Parathyroid adenoma (tissue), 2 donors: ENCODE measurements at regions not wholly inside any gene's neighbourhood (a gene's known extent, or its start where the extent isn't known, plus 50 kb on each side); places are given as distances from the start of the nearest gene placed in this dataset.

ENCODE experiments used
- H2AFZ ChIP-seq: fragments of 300-600 bp; sonication (generic); one replicate; pipeline ENCODE4 v1.7.0; 2017; ENCODE audit warnings: antibody characterized with exemption, mild to moderate bottlenecking
- H3K27ac ChIP-seq: fragments of 300-600 bp; sonication (generic); one replicate; pipeline ENCODE4 v1.7.0; 2017
- H3K27me3 ChIP-seq: fragments of 300-600 bp; sonication (generic); one replicate; pipeline ENCODE4 v1.7.0; 2017; ENCODE audit warnings: low read length; ENCODE audit not compliant: control insufficient read depth, insufficient read depth
- H3K36me3 ChIP-seq: fragments of 300-600 bp; sonication (generic); one replicate; pipeline ENCODE4 v1.7.0; 2017; ENCODE audit warnings: low read length; ENCODE audit not compliant: control insufficient read depth, insufficient read depth
- H3K4me1 ChIP-seq: fragments of 300-600 bp; sonication (generic); one replicate; pipeline ENCODE4 v1.7.0; 2017; ENCODE audit warnings: control low read depth
- H3K4me2 ChIP-seq: fragments of 300-600 bp; sonication (generic); one replicate; pipeline ENCODE4 v1.7.0; 2017; ENCODE audit warnings: low read length
- H3K4me3 ChIP-seq: fragments of 300-600 bp; sonication (generic); one replicate; pipeline ENCODE4 v1.7.0; 2017; ENCODE audit warnings: low read depth, low read length
- H3K79me2 ChIP-seq: fragments of 300-600 bp; sonication (generic); one replicate; pipeline ENCODE4 v1.7.0; 2017; ENCODE audit warnings: control low read depth
- H3K9ac ChIP-seq: fragments of 300-600 bp; sonication (generic); one replicate; pipeline ENCODE4 v1.7.0; 2017; ENCODE audit warnings: mild to moderate bottlenecking
- H3K9me3 ChIP-seq: fragments of 300-600 bp; sonication (generic); one replicate; pipeline ENCODE4 v1.7.0; 2017; ENCODE audit warnings: low read length; ENCODE audit not compliant: control insufficient read depth
- CTCF ChIP-seq: fragments of 300-600 bp; sonication (generic); IDR thresholded peaks from one replicate; pipeline ENCODE4 v1.7.0; 2017; ENCODE audit warnings: antibody characterized with exemption, mild to moderate bottlenecking
- donor health status: primary hyperparathyroidism.

GRCh38 chr2:215699018-215699417 is 263.1 kb upstream of the FN1 start:
- no peak for TF ChIP-seq CTCF
- Histone ChIP-seq H3K27ac (no peak overlapping the region), H3K27me3 (no peaks in the 10 kb centered on the region), H3K36me3 (no peaks in the 10 kb centered on the region), H3K4me2 (no peak overlapping the region), H2AFZ (no peak overlapping the region), H3K4me1 (no peaks in the 10 kb centered on the region), H3K4me3 (no peak overlapping the region), H3K9me3 (no peaks in the 10 kb centered on the region), H3K79me2 (no peaks in the 10 kb centered on the region), H3K9ac (no peak overlapping the region)

GRCh38 chr2:215698566-215698965 is 262.7 kb upstream of the FN1 start:
- Histone ChIP-seq H2AFZ (no peak overlapping the region), H3K9me3 (no peaks in the 10 kb centered on the region), H3K9ac (no peak overlapping the region), H3K27ac (no peak overlapping the region), H3K79me2 (no peaks in the 10 kb centered on the region), H3K4me2 (no peak overlapping the region), H3K36me3 (no peaks in the 10 kb centered on the region), H3K27me3 (no peaks in the 10 kb centered on the region), H3K4me3 (no peak overlapping the region), H3K4me1 (no peaks in the 10 kb centered on the region)
- no peak for TF ChIP-seq CTCF

- no peaks in the 10 kb centered on the region for H3K9me3 ChIP-seq
- H3K27me3 ChIP-seq: no peaks in the 10 kb centered on the region
- no peaks in the 10 kb centered on the region for H3K79me2 ChIP-seq
- H3K4me3 ChIP-seq: no peak overlapping the region
- H3K4me1 ChIP-seq: no peaks in the 10 kb centered on the region
- H3K36me3 ChIP-seq: no peaks in the 10 kb centered on the region
- no peak overlapping the region for H2AFZ ChIP-seq
- no peak overlapping the region for H3K9ac ChIP-seq
- TF ChIP-seq CTCF: no peak
- H3K4me2 ChIP-seq: no peak overlapping the region
- H3K27ac ChIP-seq: no peak overlapping the region
These were observed 261.6 kb upstream of the FN1 start for GRCh38 chr2:215697496-215697895.

GRCh38 chr2:215697003-215697402 is 261.1 kb upstream of the FN1 start:
- Histone ChIP-seq H2AFZ (no peak overlapping the region), H3K27me3 (no peaks in the 10 kb centered on the region)

More at GRCh38 chr2:215697003-215697402, 261.1 kb upstream of the FN1 start:
- no peak for TF ChIP-seq CTCF
- H3K27ac ChIP-seq: no peak overlapping the region
- no peak overlapping the region for H3K4me2 ChIP-seq
- H3K79me2 ChIP-seq: no peaks in the 10 kb centered on the region
- H3K9me3 ChIP-seq: no peaks in the 10 kb centered on the region
- no peaks in the 10 kb centered on the region for H3K36me3 ChIP-seq
- no peak overlapping the region for H3K4me3 ChIP-seq
- H3K9ac ChIP-seq: no peak overlapping the region
- H3K4me1 ChIP-seq: no peaks in the 10 kb centered on the region
